Inflammatory macrophage treated with lipopolysaccharide for 1 hour (primary cell): ENCODE measurements at regions not wholly inside any gene's neighbourhood (a gene's known extent, or its start where the extent isn't known, plus 50 kb on each side); places are given as distances from the start of the nearest gene placed in this dataset.

ENCODE experiments used
- DNase-seq, 2 donors: peaks; one replicate each; pipeline ENCODE4 v3.0.0-alpha.2; 2020 to 2022

DNA sequence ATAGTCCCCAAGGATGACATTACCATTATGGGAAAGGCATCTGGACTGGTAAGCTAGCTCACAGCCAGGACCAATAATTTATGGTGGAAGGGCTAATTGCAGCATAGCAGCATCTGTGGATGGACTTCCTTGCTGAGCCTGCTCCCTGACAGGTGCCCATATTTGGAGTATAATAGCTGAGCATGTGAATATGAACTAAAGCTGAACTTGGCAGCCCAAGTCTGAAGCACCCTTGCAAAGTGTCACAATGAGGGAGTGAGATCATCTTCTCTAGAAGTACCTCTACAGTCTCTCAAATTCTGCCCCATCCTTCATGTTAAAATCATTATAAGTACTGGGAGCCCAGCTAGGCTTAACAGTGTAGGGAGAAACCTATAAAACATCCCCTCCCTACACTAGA lies 128.2 kb upstream of the INPP4B start:
- no peak for DNase-seq

DNA sequence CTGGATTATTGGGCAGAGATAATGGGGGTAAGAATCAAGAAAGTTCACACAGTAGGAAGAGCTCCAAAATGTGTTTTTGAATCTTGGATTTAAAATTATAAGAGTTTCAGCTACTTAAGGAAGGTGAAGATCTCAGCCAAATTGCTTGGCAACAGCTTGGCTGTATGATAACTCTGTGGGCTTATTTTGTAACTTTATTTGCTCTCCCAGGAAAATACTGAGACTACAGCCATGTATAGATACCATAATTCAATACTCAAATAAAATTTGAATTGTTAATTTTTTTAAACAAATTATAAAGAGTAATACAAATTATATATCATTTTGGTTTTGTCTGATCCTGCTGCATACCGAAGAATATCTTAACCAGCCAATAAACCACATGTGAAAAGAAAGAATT lies 129.5 kb upstream of the INPP4B start:
- no peak for DNase-seq

DNA sequence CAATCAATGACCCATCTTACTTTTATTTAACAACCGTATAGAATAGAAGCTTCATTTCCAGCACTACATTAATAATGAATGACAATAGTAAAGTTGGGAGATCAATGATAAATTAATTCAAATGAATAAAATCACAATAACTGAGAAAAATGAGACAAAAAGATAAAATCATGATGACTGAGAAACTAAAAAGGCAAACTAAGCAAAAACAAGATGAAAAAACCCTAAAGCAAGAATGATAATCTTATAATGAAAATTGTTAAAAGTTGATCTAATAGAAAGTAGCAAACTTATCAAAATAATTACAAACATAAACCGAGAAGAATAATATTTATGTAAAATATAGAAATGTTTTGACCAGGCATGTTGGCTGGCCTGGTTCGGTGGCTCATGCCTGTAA lies 130.4 kb upstream of the INPP4B start:
- no peak for DNase-seq

DNA sequence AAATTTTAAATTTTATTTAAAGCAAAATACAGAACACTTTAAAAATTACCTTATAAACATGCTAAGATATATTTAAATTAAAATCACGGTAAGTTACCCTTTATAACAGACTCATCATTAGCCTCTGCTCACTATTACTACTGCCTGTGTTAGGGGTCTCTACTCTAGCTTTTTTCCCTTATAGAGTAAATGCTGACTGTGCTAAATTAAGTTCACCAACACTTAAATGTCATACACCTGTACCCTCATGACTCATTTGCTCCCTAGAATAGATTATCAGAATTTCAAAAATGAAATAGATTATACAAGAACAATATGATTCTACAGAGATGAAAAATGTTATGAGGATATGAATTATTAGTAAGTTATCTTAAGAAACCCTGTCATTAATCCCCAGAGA lies 131.1 kb upstream of the INPP4B start:
- no peak for DNase-seq

DNA sequence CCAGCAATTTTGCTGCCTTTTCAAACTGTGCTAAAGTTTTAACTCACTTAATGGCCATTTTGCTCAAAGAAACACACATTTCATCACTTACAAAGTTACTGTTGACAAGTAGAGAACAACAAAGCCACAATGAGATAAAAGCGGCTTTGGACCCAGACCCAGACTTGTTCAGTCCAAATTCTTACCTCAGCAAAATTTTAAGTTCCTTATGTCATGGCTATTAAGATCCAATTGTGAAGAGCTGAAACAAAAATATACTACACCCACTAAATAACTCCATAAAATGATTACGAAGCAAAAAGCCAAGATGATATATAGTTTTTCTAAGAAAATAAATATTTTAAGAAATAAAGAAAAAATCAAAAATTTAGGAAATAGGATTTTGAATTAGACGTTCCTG lies 137.0 kb upstream of the INPP4B start:
- DNase-seq = no peak

DNA sequence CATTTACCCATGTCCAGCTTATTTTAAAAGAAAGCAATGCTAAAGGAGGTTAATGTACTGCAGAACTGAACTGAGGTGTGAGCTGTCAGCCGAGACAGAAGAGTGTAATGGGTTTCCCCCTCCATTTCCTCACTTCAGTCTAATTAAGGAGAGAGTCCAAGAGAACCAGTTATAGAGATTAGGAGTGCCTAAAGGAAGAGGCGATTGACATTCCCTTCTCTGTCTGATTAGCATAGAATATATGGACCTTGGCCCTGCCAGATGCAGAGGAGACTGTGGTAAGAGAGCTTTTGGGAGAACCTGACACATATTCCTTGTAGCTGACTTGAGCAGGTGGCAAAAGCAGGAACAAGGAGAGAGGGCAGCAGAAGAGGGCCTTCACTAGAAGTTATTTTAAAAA lies 137.5 kb upstream of the INPP4B start:
- DNase-seq = no peak

DNA sequence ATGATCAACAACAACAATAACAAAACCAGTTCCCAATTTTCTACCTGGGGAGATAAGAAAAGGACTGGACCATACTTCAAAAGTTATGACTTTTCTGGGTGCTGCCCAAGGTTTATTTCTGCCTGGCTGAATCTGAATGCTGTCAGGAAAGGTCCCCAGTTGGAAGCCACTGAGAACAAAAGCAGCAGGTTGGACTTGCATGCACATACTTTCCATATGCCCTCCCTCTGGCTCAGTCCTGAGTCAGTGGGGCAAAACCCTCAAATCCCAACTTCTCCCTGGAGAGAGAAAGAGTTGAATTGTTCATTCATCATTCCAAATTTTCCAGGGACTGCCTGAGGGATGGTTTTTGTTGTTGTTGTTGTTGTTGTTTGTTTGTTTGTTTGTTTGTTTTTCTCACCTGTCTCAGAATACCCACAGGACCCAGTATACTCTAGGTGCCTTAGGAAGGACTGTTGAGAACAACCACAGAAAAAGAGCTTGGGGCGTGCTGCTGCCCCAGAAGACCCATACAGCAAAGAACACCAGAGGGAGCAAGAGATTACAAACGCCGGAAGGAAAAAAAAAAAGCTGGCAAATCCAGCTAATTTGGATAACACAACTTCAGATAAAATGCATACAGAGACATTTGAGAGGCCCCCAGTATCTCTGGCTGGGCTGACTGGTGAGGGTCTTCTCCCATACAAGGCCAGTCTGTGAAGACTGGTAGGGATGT lies 138.9 kb upstream of the INPP4B start:
- no peak for DNase-seq

DNA sequence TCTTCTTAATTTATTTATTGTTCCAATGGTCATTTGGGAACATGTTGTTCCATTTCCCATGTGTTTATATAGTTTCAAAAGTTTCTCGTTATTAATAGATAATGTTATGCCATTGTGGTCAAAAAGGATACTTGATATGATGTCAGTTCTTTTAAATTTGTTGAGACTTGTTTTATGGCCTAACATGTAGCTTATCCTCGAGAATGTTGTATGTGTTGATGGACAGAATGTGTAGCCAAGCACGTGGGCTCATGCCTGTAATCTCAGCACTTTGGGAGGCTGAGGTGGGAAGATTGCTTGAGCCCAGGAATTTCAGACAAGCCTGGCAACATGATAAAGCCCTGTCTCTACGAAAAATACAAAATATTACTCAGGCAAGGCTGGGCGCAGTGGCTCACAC lies 168.5 kb upstream of the USP38 start:
- DNase-seq = no peak

DNA sequence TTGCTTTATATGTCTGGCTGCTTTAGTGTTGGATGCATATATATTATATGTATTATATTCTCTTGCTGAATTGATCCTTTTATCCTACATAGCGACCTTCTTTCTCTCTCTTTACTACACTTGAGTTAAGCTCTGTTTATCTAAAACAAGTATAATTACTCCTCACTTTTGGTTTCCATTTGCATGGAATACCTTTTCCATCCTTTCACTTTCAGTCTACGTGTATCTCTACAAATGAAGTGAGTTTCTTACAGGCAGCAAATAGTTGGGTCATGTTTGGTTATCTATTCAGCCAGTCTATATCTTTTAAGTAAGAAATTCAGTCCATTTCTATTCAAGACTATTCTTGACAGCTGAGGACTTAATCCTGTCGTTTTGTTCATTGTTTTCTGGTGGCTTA lies 167.5 kb upstream of the USP38 start:
- no peak for DNase-seq

DNA sequence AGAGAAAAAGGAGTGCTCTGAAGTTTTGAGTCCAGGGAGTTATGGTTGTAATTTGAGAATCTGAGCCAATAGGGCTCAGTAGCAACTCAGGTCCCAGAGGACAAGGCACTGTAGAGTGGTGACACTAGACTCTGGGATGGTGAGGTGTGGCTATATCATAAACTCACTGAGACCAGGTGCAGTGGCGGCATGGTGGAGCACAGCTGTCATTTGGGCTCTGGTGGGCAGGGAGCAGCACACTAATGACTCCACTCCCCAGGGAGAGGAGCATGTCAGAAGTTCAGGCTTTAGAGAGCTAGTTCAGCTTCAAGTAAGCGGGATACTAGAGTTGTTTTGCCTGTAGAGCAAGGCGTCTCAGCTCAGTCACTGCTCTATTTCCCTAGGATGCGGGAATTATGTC lies 165.4 kb upstream of the USP38 start:
- no peak for DNase-seq

DNA sequence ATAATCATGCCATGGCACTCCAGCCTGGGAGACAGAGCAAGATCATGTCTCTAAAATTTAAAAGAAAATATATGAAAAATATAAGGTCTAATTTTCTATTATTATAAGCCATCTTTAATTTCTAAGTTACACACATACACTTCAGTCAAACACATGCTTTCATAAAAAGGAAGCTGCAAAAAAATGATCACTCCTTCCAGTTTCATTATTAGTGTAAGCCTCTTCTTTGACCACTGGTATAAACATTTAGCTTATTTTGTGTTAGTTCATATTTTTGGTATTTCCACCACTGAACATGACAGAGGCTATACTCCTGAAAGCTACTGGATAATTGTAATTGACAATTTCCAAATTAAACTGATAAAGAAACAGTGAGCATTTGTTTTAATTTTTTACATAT lies 163.3 kb upstream of the USP38 start:
- peak; percentile 52 to 78 for DNase-seq

DNA sequence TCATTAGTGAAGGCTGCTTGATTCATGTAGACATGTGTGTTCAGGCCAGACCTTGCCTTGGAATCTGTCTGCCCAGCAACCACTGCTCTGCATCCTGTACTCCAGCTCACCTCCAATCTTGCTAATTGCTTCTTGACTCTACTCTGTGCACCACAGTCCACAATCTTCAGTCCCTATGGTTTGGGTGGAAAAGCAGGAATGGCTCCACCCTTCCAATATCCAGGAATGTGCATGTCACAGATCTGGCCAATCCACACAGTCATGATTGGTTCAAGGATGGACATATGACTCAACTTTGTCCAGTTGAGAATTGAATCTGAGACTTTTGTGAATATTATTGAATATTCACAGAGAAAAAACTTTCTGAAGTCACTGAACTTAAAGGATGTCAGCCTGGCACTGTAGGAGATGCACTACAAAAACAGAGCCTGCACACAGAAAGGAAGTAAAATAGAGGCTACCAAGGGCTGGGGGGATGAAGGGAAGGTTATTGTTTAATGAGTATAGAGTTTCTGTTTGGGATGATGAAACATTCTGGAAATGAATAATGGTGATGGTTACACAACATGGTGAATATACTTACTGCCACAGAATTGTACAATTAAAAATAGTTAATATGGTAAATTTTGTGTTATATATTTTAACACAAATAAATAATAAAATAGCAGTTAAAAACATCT lies 161.3 kb upstream of the USP38 start:
- peak; percentile 10 to 33 for DNase-seq

DNA sequence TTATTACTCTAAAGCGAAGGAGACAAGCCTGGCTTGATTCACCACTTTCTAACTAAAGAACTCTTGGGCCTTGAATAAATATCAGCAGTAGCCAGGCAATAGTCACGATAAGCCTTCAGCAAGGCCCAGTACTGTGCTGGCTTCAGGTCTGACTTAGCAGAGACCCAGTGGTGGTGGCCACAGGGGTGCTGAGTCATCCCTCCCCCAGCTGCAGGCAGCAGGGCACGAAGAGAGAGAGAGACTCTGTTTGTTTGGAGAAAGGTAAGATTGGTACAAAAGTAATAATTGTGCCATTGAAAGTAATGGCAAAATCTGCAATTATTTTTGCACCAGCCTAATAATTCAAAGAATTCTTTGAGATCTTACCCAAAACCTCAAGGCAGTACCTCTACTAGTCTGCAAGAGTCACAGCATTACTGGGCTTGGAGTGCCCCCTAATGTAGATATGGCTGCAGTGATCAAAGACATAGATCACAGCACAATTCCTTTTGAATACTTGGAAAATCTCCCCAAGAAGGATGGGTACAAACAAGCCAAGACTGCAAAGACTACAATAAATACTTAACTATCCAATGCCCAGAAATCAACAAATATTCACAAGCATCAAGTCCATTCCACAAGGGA lies 159.5 kb upstream of the USP38 start:
- DNase-seq = peak in 1 of 2 donors; percentile 30

DNA sequence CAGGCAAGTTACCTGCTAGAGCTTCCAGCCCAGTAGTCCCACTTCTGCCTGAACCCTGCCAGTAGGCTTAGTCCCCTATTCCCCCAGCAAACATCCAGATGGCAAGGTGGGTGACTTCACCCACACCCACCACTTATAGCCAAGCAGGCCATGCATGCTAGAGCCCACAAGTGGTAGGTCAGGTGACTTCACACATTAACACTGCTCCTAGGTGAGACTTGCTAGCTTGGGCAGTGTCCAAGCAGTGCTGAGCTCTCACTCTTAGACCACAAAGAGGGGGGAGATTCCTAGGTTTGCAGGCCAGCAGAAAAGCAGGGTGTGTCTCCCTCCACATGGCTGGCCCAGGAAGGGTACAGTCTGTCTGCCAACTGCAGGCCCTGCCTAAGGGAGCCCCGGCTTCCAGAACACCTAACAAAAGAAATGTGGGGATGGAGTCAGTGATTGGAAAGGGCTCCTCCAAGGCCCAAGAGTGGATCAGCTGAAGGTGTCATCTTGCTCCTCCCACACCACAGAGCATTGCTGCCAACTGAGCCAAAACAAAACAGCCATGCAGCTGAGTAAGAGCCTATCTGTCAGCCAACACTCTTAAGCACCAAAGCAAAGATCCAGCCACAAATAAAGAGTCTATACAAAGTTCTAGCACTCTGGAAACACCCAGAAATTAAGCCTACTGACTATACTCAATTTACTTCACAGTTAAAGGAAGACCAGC lies 158.1 kb upstream of the USP38 start:
- DNase-seq = no peak

DNA sequence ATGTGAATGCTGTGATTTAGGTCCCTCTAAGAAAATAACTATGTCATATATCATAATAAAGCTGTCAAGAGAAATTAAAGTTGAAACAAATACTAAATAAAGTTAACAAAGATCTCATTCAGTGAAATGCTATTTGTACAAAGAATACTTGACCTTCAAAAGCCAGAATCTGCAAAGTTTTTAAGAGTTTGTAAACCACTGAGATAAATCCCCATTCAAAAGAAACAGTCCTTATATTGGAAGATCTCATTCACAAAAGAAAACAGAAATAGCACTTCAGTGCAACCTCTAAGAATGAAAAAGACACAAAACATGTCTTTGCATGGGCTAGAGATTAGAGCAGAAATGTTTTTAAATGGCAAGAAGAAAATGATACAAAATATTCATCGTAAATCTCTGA lies 149.1 kb upstream of the USP38 start:
- DNase-seq = no peak

DNA sequence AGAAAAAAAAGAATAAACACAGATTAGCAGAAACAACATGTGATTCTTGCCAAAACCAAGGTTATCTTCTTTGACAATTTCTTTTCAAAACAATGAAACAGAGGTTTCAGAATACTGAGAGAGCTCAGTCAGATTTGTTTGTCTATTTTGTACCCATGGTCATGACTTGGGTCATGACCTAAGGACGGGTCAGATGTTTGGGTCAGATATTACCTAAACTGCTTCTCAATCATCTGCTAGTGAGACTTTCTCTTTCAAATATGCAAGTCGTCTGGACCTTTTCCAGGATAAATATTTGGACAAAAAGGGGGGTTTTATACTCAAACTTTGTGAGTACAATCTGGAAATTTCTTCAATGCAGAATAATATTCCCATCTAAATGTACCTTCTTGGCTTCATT lies 148.3 kb upstream of the USP38 start:
- DNase-seq = no peak

DNA sequence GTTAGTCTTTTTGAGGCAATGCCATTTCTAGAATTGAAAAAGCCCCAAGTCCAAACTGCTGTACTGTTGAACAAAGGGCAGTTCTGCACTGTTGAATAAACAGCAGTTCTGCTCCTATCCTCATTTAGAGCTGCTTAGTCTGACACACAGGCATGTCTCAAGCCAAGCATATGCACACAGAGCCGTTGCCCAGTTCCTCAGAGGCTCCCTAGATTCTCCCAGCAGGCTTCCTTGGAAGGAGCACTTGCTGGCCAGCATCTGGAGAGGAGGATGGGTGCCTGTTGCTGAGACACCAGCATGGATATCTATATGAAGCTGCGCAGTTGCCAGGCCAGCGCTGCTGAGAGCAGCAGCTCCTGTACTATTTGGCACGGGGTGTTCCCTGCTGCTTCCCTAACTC lies 138.3 kb upstream of the USP38 start:
- DNase-seq = no peak

DNA sequence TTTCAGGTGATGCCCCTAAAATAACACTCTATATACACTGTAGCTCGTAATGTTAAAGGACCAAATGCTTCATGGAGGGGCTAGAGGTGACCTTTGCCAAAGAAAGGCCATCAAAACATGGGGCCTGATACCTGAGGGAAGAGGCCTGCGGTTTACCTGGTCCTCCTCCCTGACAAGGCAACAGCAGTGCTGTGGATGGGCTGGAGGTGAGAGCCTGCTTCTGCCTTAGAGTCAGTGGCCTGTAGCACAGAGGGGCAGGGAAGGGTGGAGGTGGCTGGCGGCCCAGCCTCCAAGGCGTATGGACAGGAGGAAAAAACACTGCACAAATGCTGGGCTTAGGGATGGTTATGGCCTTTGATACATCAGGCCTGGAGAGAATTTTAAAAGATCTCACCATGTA lies 137.8 kb upstream of the USP38 start:
- no peak for DNase-seq

DNA sequence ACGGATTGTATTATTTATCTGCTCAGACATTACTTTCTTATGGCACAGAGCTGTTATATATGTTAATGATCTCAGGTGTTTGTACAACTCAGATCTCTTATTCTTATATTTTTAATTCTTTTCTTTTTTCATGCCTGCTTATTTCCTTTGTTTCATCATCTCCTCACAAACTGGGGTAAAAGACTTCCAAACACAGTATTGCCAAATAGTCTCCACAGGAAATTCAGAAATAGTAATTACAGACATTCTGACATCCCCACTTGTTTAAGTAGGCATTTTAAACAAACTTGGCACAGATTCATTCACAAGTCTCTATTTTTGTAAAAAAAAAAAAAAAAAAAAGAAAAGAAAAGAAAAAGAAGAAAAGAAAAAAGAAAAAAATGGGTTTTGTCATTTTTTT lies 129.7 kb upstream of the USP38 start:
- DNase-seq = peak; percentile 38 to 45

DNA sequence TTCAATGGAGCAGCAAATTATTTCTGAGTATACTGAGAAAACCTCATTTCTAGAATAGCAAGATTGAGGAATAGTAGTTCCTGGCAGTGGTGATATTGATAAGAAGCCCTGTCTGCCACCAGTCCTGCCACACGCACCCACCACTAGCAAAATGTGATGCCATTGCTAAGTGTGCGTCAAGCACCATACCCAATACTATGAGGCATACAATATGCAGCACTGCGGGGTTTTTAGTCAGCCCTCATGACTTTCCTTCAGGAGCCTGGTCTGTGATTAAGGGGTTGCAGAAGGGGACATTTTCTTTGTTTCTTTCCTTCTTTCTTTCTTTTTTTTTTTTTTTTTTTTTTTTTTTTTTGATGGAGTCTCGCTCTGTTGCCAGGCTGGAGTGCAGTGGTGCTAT lies 128.7 kb upstream of the USP38 start:
- no peak for DNase-seq

DNA sequence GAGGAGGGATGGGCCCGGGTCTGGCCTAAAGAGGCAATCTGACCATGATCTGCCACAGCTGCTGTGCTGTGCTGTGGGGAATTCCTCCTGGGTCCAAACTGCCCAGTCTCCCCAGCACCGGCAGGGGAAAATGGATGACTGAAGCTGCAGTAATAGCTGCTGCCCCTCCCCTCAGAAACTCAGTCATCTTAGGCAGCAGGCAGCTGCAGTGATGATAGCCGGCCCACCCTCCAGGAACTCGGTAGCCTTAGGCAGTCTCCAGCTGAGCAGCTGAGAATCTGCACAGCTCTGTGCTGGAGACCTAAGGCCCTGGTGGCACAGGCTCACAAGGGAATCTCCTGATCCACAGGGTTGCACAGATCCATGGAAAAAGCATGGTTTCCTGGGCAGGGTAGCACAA lies 113.4 kb upstream of the USP38 start:
- DNase-seq = no peak

DNA sequence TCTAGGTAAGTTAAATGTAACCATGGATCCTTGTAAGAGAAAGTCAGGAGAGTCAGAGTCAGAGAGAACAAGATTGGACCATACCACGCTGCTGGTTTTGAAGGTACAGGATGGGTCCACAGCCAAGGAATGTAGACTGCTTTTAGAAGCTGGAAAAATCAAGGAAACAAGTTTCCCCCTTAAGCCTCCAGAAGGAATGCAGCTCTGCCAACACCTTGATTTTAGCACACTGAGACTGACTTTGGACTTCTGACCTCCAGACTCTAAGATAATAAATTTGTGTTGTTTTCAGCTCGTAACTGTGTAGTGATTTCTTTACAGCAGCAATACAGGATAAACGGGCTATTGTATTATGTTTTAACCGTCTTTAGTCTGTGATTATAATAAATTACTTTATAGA lies 108.0 kb upstream of the USP38 start:
- no peak for DNase-seq

DNA sequence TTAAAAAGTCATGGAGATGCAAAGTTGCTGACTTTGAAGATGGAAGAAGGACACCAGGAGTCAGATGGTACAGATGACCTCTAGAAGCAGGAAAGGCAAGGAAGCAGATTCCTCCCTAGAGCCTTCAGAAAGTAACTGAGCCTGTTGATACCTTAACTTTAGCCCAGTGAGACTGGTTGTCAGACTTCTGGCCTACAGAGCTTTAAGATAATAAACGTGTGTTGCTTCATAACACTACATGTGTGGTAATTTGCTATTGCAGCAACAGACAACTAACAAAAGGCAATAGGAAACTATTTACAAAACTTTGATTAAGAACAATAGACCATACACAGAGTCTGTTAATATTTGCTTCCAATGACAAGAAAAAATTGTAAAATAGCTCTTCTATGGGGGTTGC lies 102.0 kb upstream of the USP38 start:
- peak in 1 of 2 donors; percentile 53 for DNase-seq
